HG02571 (cell line): ENCODE measurements at regions not wholly inside any gene's neighbourhood (a gene's known extent, or its start where the extent isn't known, plus 50 kb on each side); places are given as distances from the start of the nearest gene placed in this dataset.

Experiments
- ATAC-seq: cut with Tn5 transposase; IDR thresholded peaks from one replicate; pipeline ENCODE4 v1.9.1; 2021; ENCODE audit warnings: mild to moderate bottlenecking, moderate library complexity; ENCODE audit not compliant: unreplicated experiment

DNA sequence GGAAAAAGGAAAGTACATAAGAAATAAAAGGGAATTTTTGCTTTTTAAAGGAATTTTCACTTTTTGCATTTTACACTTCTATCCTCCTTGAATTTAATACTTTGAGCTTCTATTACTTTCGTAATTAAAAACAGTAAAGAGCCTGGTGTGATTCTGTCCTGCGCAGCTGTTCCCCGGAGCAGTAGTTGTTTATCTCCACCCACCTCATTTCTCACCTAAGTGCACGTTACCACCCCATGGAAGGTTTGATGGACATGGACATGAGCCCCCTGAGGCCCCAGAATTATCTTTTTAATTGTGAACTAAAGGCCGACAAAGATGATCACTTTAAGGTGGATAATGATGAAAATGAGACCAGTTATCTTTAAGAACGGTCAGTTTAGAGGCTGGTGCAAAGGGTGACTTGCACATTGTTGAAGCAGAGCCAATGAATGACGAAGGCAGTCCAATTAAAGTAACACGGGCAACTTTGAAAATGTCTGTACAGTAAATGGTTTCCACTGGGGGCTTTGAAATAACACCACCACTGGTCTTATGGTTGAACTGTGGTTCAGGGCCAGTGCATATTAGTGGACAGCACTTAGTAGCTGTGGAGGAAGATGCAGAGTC is 52.1 kb upstream of the TEX13D start:
- no peak for ATAC-seq

DNA sequence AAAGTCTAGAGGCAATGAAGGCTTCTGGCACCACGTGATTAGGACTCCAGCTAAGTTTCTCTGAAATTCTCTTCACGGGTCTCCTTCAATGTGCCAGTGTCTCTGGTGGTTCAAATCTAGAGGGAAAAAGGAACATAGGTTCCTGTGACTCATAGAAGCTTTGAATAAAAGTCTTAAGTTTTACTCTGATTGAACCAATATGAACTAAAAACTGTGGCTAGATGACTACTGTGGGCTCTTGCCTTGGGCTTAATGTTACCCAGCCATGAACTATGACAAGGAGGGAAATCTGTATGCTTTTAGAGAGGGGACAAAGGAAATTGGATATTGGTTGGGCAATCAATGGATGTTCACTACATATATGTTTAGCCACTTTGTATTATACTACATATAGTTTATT is 49.9 kb upstream of the TEX13D start:
- no peak for ATAC-seq
